Hepatocyte (in vitro differentiated cells): ENCODE measurements at regions not wholly inside any gene's neighbourhood (a gene's known extent, or its start where the extent isn't known, plus 50 kb on each side); places are given as distances from the start of the nearest gene placed in this dataset.

Experiments used
- DNase-seq: peaks from one replicate; pipeline ENCODE4 v3.0.0-alpha.2; 2016; ENCODE audit warnings: low spot score
- H2AFZ ChIP-seq: fragments of 200-600 bp; sonication (generic); 2 replicates; pipeline ENCODE4 v1.6.0; 2016; ENCODE audit warnings: antibody characterized with exemption, mild to moderate bottlenecking
- H3K27ac ChIP-seq: fragments of 200-600 bp; sonication (generic); 2 replicates; pipeline ENCODE4 v1.5.1; 2016; ENCODE audit warnings: mild to moderate bottlenecking
- H3K27me3 ChIP-seq: fragments of 200-600 bp; sonication (generic); 2 replicates; pipeline ENCODE4 v1.6.1; 2016
- H3K36me3 ChIP-seq: fragments of 200-600 bp; sonication (generic); replicated peaks from 2 replicates; pipeline ENCODE4 v1.5.1; 2016; ENCODE audit warnings: low read depth; ENCODE audit not compliant: insufficient read depth
- H3K4me1 ChIP-seq: fragments of 200-600 bp; sonication (generic); 2 replicates; pipeline ENCODE4 v1.5.1; 2016; ENCODE audit warnings: mild to moderate bottlenecking, moderate library complexity; ENCODE audit not compliant: insufficient read depth
- H3K4me2 ChIP-seq: fragments of 200-600 bp; sonication (generic); 2 replicates; pipeline ENCODE4 v1.6.0; 2016
- H3K4me3 ChIP-seq: fragments of 200-600 bp; sonication (generic); 2 replicates; pipeline ENCODE4 v1.5.1; 2016; ENCODE audit warnings: mild to moderate bottlenecking
- H3K79me2 ChIP-seq: fragments of 200-600 bp; sonication (generic); 2 replicates; pipeline ENCODE4 v1.6.0; 2017; ENCODE audit warnings: mild to moderate bottlenecking
- H3K9me2 ChIP-seq: fragments of 200-600 bp; sonication (generic); replicated peaks from 2 replicates; pipeline ENCODE4 v1.6.0; 2017; ENCODE audit warnings: mild to moderate bottlenecking; ENCODE audit not compliant: insufficient read depth
- H3K9me3 ChIP-seq: fragments of 200-600 bp; sonication (generic); 2 replicates; pipeline ENCODE4 v1.5.1; 2016; ENCODE audit warnings: low read depth, mild to moderate bottlenecking
- H4K20me1 ChIP-seq: fragments of 200-600 bp; sonication (generic); 2 replicates; pipeline ENCODE4 v1.6.0; 2016; ENCODE audit warnings: mild to moderate bottlenecking; ENCODE audit not compliant: insufficient read depth, poor library complexity, severe bottlenecking
- EZH2 ChIP-seq: fragments of 200-600 bp; sonication (generic); IDR thresholded peaks from 2 replicates; pipeline ENCODE4 v1.6.1; 2016; ENCODE audit warnings: antibody characterized with exemption, mild to moderate bottlenecking, borderline replicate concordance
- EZH2phosphoT487 ChIP-seq: fragments of 200-600 bp; sonication (generic); IDR thresholded peaks from one replicate; pipeline ENCODE4 v1.6.1; 2018; ENCODE audit warnings: antibody characterized with exemption, mild to moderate bottlenecking, low read depth, moderate library complexity; ENCODE audit not compliant: unreplicated experiment, severe bottlenecking
- WGBS: methylation state at CpG from one replicate; pipeline ENCODE4 v1.1.6; 2016; ENCODE audit warnings: low lambda C conversion rate; ENCODE audit errors: missing lambda C conversion rate; 5-methylcytosine and 5-hydroxymethylcytosine counted together
- TF ChIP-seq, protein P1 (sequence below): fragments of 200-600 bp; sonication (generic); IDR thresholded peaks from 2 replicates; pipeline ENCODE4 v1.5.1; 2016; ENCODE audit warnings: antibody characterized with exemption, mild to moderate bottlenecking; ENCODE audit not compliant: poor library complexity

DNA sequence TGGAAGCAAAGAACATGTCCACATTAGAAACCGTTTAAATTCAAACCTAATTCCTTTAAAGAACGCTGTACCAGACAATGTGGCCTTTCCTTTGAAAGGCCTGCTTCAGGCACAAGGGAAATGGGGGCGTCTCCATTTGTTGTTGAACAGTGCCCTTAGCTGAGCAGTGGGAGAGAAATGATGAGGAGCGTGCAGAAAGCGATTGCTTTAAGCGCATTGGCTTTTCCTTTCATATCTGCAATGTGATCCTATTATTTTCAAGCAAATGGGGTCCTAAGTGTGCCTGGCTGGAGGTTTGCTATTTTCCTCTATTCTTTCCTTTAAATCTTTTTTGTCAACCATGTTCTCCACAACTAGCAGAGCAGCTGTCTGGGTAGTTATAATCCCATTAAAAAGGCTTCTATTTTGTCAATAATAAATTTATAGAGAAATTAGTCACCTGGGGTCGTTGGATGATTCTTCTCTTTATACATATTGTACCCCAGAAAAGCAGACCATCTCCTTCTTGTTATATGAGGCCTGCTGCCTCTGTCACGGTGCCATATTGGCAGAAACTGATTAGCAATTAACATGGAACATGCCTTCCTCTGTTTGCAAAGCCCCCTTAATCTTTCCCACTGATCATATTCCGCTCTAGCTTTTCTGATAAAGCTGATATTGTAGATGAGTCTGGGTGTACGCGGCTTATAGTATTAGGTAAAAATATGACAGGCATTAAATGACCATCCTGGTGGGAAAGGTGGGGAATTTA lies 151.1 kb upstream of the JAG1 start:
- H2AFZ ChIP-seq = no peak overlapping the region
- no peaks in the 10 kb centered on the region for H3K4me1 ChIP-seq
- no peak for DNase-seq
- no peaks in the 10 kb centered on the region for H3K36me3 ChIP-seq
- H3K4me2 ChIP-seq = no peak overlapping the region
- no peak overlapping the region for H3K4me3 ChIP-seq
- H3K79me2 ChIP-seq = no peaks in the 10 kb centered on the region
- no peaks in the 10 kb centered on the region for H3K9me2 ChIP-seq
- H4K20me1 ChIP-seq = no peaks in the 10 kb centered on the region
- no peaks in the 10 kb centered on the region for H3K9me3 ChIP-seq
- H3K27me3 ChIP-seq = no peaks in the 10 kb centered on the region
- H3K27ac ChIP-seq = no peak overlapping the region
- WGBS = 87% methylated on average over 11 of the region's 11 CpGs
- TF ChIP-seq, protein P1, sequence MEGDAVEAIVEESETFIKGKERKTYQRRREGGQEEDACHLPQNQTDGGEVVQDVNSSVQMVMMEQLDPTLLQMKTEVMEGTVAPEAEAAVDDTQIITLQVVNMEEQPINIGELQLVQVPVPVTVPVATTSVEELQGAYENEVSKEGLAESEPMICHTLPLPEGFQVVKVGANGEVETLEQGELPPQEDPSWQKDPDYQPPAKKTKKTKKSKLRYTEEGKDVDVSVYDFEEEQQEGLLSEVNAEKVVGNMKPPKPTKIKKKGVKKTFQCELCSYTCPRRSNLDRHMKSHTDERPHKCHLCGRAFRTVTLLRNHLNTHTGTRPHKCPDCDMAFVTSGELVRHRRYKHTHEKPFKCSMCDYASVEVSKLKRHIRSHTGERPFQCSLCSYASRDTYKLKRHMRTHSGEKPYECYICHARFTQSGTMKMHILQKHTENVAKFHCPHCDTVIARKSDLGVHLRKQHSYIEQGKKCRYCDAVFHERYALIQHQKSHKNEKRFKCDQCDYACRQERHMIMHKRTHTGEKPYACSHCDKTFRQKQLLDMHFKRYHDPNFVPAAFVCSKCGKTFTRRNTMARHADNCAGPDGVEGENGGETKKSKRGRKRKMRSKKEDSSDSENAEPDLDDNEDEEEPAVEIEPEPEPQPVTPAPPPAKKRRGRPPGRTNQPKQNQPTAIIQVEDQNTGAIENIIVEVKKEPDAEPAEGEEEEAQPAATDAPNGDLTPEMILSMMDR = no peak
- TF ChIP-seq EZH2phosphoT487 = no peak
- no peak for TF ChIP-seq EZH2

DNA sequence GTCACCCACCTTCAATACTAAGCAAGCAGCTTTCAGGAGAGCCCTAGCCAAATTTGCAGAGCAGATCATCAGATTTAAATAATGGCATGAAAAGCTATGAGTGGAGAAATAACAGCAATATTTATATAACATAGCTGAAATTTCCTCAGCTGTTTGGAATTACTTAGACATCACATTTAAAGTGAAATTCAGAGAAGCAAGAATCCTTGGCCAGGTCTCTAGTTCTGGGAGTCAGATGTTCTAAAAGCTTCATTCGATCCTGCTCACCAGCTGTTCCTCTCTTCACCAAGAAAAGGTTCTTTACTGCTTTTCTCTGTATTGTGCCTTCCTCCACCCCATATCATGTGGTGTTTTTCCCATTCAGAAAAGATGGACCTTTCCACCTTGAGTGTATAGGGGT lies 152.3 kb upstream of the JAG1 start:
- H3K9me3 ChIP-seq = no peaks in the 10 kb centered on the region
- no peak overlapping the region for H2AFZ ChIP-seq
- no peak overlapping the region for H3K4me3 ChIP-seq
- TF ChIP-seq EZH2phosphoT487 (no peak), EZH2 (no peak)
- TF ChIP-seq, protein P1 = no peak
- H4K20me1 ChIP-seq = no peaks in the 10 kb centered on the region
- no peaks in the 10 kb centered on the region for H3K79me2 ChIP-seq
- H3K27me3 ChIP-seq = no peaks in the 10 kb centered on the region
- H3K9me2 ChIP-seq = no peaks in the 10 kb centered on the region
- no peaks in the 10 kb centered on the region for H3K4me1 ChIP-seq
- DNase-seq = no peak
- H3K4me2 ChIP-seq = no peak overlapping the region
- no peak overlapping the region for H3K27ac ChIP-seq
- 77% methylated on average over 1 of the region's 1 CpG for WGBS
- no peaks in the 10 kb centered on the region for H3K36me3 ChIP-seq

DNA sequence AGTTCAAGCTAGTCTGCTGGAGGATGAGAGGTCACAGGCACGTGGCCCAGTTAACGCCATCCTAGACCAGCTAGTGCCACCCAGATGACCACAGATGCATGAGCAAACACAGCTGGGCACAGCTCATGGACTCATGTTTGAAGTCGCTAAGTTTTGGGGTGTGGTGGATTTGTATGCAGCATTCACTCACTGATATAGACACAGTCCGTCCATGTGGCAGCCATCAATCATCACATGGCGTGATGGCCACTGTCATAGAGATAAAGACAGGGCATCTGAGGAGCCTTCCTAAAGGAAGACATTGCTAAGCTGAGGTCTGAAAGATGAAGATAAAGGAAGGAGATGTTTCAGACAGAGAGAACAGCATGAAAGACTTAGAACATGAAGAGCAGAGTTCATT lies 154.4 kb upstream of the JAG1 start:
- Histone ChIP-seq H3K27ac (no peak overlapping the region), H3K4me1 (no peaks in the 10 kb centered on the region), H2AFZ (no peak overlapping the region), H3K27me3 (no peaks in the 10 kb centered on the region), H3K36me3 (no peaks in the 10 kb centered on the region), H4K20me1 (no peaks in the 10 kb centered on the region), H3K9me3 (no peaks in the 10 kb centered on the region), H3K4me3 (no peak overlapping the region), H3K4me2 (no peak overlapping the region), H3K79me2 (no peaks in the 10 kb centered on the region), H3K9me2 (no peaks in the 10 kb centered on the region)
- 92% methylated on average over 5 of the region's 5 CpGs for WGBS
- DNase-seq = no peak
- TF ChIP-seq EZH2 = no peak
- TF ChIP-seq, protein P1 = no peak
- TF ChIP-seq EZH2phosphoT487 = no peak

DNA sequence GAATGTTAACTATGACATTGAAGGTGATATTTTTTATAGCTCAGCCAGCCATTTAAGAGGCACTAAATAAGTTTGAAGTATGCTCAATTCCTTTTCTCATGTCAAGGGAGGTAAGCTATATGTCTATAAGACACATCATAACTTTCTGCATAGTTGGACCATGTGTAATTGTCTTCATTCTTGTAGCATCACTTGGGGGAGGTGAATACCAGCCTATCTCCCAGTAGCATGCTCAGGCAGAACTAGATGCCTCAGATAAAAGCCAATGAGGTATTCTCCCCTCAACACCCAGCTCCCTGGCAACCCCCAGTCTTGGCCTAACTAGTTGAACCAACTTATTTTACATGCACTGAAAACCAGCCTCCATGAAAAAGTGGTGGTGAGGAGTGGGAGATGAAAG lies 158.3 kb upstream of the JAG1 start:
- H3K36me3 ChIP-seq = no peaks in the 10 kb centered on the region
- no peaks in the 10 kb centered on the region for H3K9me3 ChIP-seq
- no peaks in the 10 kb centered on the region for H4K20me1 ChIP-seq
- TF ChIP-seq EZH2 = no peak
- TF ChIP-seq, protein P1 = no peak
- TF ChIP-seq EZH2phosphoT487 = no peak
- no peak overlapping the region for H3K27ac ChIP-seq
- no peak for DNase-seq
- no peaks in the 10 kb centered on the region for H3K27me3 ChIP-seq
- no peak overlapping the region for H3K4me2 ChIP-seq
- H2AFZ ChIP-seq = no peak overlapping the region
- H3K79me2 ChIP-seq = no peaks in the 10 kb centered on the region
- no peaks in the 10 kb centered on the region for H3K9me2 ChIP-seq
- H3K4me1 ChIP-seq = no peaks in the 10 kb centered on the region
- H3K4me3 ChIP-seq = no peak overlapping the region
